GM18868 (cell line): ENCODE measurements at regions not wholly inside any gene's neighbourhood (a gene's known extent, or its start where the extent isn't known, plus 50 kb on each side); places are given as distances from the start of the nearest gene placed in this dataset.

Source experiments
- ATAC-seq: cut with Tn5 transposase; IDR thresholded peaks from one replicate; pipeline ENCODE4 v1.9.1; 2021; ENCODE audit warnings: mild to moderate bottlenecking, moderate library complexity; ENCODE audit not compliant: unreplicated experiment

GRCh38 chr10:28077889-28078288, 79.0 kb upstream of the ODAD2 start:
- no peak for ATAC-seq

DNA sequence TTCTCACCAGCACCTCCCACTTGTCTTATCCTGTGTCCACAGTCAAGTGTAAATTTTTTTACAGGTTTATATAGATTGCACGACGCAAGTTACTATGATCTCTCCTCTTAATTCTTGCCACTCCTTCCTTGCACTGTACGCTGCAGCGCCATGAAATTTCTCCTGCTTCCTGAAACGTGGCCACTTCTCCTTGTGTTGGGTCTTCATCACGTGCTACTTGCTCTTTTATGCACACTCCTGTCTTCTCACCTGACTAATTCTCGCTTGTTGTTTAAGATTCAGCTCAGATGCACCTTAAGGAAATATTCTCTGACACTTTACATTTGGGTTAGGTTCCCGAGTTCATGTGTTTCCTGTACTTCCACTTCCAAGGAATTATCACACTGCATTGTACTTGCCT, 76.5 kb upstream of the ODAD2 start:
- ATAC-seq, result no peak

DNA sequence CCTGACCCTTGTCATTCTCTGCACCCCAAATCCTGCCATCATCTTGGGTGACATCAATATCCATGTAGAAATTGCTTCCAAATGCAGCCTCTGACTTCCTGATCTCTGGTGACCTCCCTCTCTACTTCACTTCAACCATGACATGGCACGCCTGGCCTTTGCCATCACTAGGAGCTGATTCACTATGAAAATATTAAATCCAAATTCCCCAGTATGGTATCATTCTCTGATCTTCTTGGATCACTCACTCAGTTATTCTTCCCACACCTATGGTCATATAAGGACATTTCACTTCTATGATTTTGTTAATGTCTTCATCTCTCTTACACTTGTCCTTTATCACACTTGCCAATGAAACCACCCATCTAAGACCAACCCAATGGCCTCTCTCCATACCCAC, 73.7 kb upstream of the ODAD2 start:
- ATAC-seq, result no peak

DNA sequence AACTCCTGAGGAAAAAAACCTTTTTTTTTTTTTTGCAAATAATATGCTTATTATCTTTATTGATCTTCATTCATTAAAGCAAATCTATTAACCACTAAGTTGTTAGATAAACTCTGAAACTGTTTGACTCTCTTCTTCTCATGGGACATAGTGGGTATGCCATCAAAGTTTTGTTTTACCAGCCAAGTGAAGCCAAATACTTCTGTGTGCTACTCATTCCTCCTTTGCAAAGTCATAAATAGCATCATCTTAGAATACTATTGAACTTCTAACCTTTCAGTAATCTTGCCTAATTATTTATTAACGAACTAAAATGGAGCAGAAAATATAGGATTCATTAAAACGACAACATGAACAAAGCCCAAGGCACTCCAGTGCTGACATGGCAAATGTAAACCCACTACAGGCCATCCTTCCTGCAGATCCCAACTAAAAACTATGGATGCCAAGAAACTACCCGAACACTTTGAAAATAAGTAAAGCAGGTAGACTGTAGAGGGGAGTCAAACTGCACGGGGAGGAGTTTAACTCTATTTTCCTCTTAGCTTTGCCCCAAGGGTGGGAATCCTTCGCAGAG, 61.2 kb upstream of the ODAD2 start:
- no peak for ATAC-seq

- ATAC-seq, result no peak
Measured at GRCh38 chr10:28058746-28059145, 59.9 kb upstream of the ODAD2 start.

- ATAC-seq, result no peak
Measured at GRCh38 chr10:28054228-28054860, 55.5 kb upstream of the ODAD2 start.

DNA sequence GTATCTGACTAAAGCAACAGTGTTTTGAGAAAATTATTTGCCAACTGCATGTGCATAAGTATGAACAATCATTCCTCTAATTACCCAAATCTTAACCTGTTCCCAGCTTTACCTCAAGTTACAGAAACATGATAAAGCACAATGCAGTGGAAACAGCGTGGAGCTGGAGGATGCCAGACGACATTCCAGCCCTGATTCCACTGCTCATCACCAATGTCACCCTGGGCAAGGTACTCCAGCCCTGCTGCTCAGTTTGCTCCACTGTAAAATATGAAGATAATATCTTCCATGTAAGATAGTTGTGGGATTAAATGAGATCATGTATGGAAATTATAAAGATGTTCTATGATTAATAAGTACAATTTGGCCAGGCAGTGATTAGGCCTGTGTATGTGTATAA, 50.4 kb upstream of the ODAD2 start:
- no peak for ATAC-seq
